ENCODE measurements at regions not wholly inside any gene's neighbourhood (a gene's known extent, or its start where the extent isn't known, plus 50 kb on each side); places are given as distances from the start of the nearest gene placed in this dataset.
A peak's percentile ranks its signal among the peaks of the same experiment; 100 is the strongest.

GRCh38 chr7:25288556-25289307 is 60.4 kb upstream of the NPVF start:
- no peaks in the 10 kb centered on the region for H3K36me3 ChIP-seq
- TF ChIP-seq CTCF (IDR thresholded peaks at IDR 0.05) (no peak), POLR2A (IDR thresholded peaks at IDR 0.05; ENCODE audit: low read depth) (no peak), POLR2AphosphoS5 (IDR thresholded peaks at IDR 0.05) (no peak), EP300 (IDR thresholded peaks at IDR 0.05) (no peak)
- H3K4me1 ChIP-seq = peaks cover 0 to 24% (median 21%) of the 10 kb centered on the region in 4 donors
- H3K27me3 ChIP-seq = no peaks in the 10 kb centered on the region
- peak overlapping the region; percentile 26 to 64 (median 44) for H3K27ac ChIP-seq (replicated peaks in 1 of 4)
- DNase-seq (ENCODE audit: extremely low spot score) = peak; percentile 88
- intact Hi-C loops (cut with DNase I) = no loop called here
- no peaks in the 10 kb centered on the region for H3K9me3 ChIP-seq
- WGBS = 60% methylated on average over 6 of the region's 6 CpGs
- no peak overlapping the region for H3K4me3 ChIP-seq

- no peaks in the 10 kb centered on the region for H3K36me3 ChIP-seq
- peaks cover 0 to 24% (median 21%) of the 10 kb centered on the region in 4 donors for H3K4me1 ChIP-seq
- H3K9me3 ChIP-seq = no peaks in the 10 kb centered on the region
- H3K27me3 ChIP-seq = no peaks in the 10 kb centered on the region
- intact Hi-C loops (cut with DNase I) = no loop called here
- DNase-seq (ENCODE audit: extremely low spot score) = no peak
- H3K27ac ChIP-seq (replicated peaks in 1 of 4) = peak overlapping the region; percentile 26 to 64 (median 44)
- WGBS = 27% methylated on average over 1 of the region's 1 CpG
- TF ChIP-seq POLR2AphosphoS5 (IDR thresholded peaks at IDR 0.05) = peak in 1 of 2 donors; percentile 70
- TF ChIP-seq EP300 (IDR thresholded peaks at IDR 0.05) = no peak
- no peak overlapping the region for H3K4me3 ChIP-seq
Observed at GRCh38 chr7:25289518-25289917, 61.2 kb upstream of the NPVF start.

- Histone ChIP-seq H3K27ac (replicated peaks in 1 of 4) (no peak overlapping the region), H3K4me1 (peaks cover 0 to 9% (median 8%) of the 10 kb centered on the region in 4 donors), H3K4me3 (no peak overlapping the region), H3K27me3 (no peaks in the 10 kb centered on the region), H3K36me3 (no peaks in the 10 kb centered on the region), H3K9me3 (no peaks in the 10 kb centered on the region)
- intact Hi-C loops (cut with DNase I) = no loop called here
- no peak for TF ChIP-seq CTCF (IDR thresholded peaks at IDR 0.05)
- no peak for TF ChIP-seq EP300 (IDR thresholded peaks at IDR 0.05)
- TF ChIP-seq POLR2A (IDR thresholded peaks at IDR 0.05; ENCODE audit: low read depth) = no peak
- no peak for TF ChIP-seq POLR2AphosphoS5 (IDR thresholded peaks at IDR 0.05)
- peak; percentile 24 for DNase-seq (ENCODE audit: extremely low spot score)
- WGBS = 94% methylated on average over 3 of the region's 3 CpGs
Observed at GRCh38 chr7:25294624-25295023, 66.3 kb upstream of the NPVF start.

GRCh38 chr7:25295387-25295786 is 67.1 kb upstream of the NPVF start:
- Histone ChIP-seq H3K36me3 (no peaks in the 10 kb centered on the region), H3K9me3 (no peaks in the 10 kb centered on the region), H3K4me1 (peaks cover 0 to 1% (median under 1%) of the 10 kb centered on the region in 4 donors), H3K27ac (replicated peaks in 1 of 4) (no peak overlapping the region), H3K27me3 (no peaks in the 10 kb centered on the region), H3K4me3 (no peak overlapping the region)
- intact Hi-C loops (cut with DNase I) = no loop called here
- TF ChIP-seq CTCF (IDR thresholded peaks at IDR 0.05) (no peak), POLR2A (IDR thresholded peaks at IDR 0.05; ENCODE audit: low read depth) (no peak), POLR2AphosphoS5 (IDR thresholded peaks at IDR 0.05) (no peak), EP300 (IDR thresholded peaks at IDR 0.05) (no peak)
- WGBS = 52% methylated on average over 4 of the region's 4 CpGs
- DNase-seq (ENCODE audit: extremely low spot score) = no peak

- no peaks in the 10 kb centered on the region for H3K36me3 ChIP-seq
- WGBS = 96% methylated on average over 3 of the region's 3 CpGs
- intact Hi-C loops (cut with DNase I) = no loop called here
Observed at GRCh38 chr7:25296086-25296485, 67.8 kb upstream of the NPVF start.

More at GRCh38 chr7:25296086-25296485, 67.8 kb upstream of the NPVF start:
- Histone ChIP-seq H3K27me3 (no peaks in the 10 kb centered on the region), H3K27ac (replicated peaks in 1 of 4) (no peak overlapping the region), H3K4me1 (no peaks in the 10 kb centered on the region), H3K9me3 (no peaks in the 10 kb centered on the region), H3K4me3 (no peak overlapping the region)
- peak; percentile 14 for DNase-seq (ENCODE audit: extremely low spot score)
- no peak for TF ChIP-seq CTCF (IDR thresholded peaks at IDR 0.05)
- no peak for TF ChIP-seq EP300 (IDR thresholded peaks at IDR 0.05)
- no peak for TF ChIP-seq POLR2A (IDR thresholded peaks at IDR 0.05; ENCODE audit: low read depth)
- no peak for TF ChIP-seq POLR2AphosphoS5 (IDR thresholded peaks at IDR 0.05)
